ENCODE measurements at regions not wholly inside any gene's neighbourhood (a gene's known extent, or its start where the extent isn't known, plus 50 kb on each side); places are given as distances from the start of the nearest gene placed in this dataset.

DNA sequence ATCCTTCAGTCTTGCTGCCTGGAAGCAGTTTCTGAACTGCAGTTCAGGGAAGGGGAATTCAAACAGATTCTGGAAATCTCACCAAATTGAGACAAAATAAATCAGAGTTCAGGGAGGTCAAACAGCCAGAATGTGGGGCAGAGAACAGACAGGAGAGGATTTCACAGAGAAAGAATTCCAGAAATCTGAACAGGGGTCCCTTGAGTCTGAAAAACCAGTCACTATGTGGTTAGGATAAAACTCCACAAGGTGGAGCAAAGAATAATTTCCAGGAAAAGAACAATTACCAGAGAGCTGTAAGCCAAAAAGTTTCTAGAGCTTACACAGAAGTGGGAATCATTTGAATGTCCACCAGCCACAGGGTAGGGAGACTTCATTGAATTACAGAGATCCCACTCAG is 84.7 kb downstream of the URB2 start:
- TF ChIP-seq, protein P1, sequence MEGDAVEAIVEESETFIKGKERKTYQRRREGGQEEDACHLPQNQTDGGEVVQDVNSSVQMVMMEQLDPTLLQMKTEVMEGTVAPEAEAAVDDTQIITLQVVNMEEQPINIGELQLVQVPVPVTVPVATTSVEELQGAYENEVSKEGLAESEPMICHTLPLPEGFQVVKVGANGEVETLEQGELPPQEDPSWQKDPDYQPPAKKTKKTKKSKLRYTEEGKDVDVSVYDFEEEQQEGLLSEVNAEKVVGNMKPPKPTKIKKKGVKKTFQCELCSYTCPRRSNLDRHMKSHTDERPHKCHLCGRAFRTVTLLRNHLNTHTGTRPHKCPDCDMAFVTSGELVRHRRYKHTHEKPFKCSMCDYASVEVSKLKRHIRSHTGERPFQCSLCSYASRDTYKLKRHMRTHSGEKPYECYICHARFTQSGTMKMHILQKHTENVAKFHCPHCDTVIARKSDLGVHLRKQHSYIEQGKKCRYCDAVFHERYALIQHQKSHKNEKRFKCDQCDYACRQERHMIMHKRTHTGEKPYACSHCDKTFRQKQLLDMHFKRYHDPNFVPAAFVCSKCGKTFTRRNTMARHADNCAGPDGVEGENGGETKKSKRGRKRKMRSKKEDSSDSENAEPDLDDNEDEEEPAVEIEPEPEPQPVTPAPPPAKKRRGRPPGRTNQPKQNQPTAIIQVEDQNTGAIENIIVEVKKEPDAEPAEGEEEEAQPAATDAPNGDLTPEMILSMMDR (IDR thresholded peaks at IDR 0.05): no peak
- DNase-seq (no peak), ATAC-seq (no peak)
- Histone ChIP-seq H3K27ac (ENCODE audit: low read length) (no peak overlapping the region), H3K36me3 (ENCODE audit: control insufficient read depth, insufficient read depth, low read length) (no peaks in the 10 kb centered on the region), H3K4me3 (ENCODE audit: low read length) (no peak overlapping the region), H3K9me3 (ENCODE audit: control insufficient read depth, insufficient read depth, low read length) (no peaks in the 10 kb centered on the region), H3K27me3 (ENCODE audit: control insufficient read depth, insufficient read depth, low read length) (no peaks in the 10 kb centered on the region), H3K4me1 (ENCODE audit: control insufficient read depth, insufficient read depth, low read length) (no peaks in the 10 kb centered on the region)
- no peak overlapping the region for H3K4me3 Mint-ChIP-seq
- H3K36me3 Mint-ChIP-seq: peaks cover 8% of the 10 kb centered on the region
- peaks cover 4 to 12% of the 10 kb centered on the region in 2 donors for H3K27me3 Mint-ChIP-seq (ENCODE audit: low read depth in 2 of 2)
- peaks cover 2 to 6% of the 10 kb centered on the region in 2 donors for H3K9me3 Mint-ChIP-seq
- H3K4me1 Mint-ChIP-seq: no peaks in the 10 kb centered on the region
- intact Hi-C loops (cut with micrococcal nuclease): no loop called here
- H3K27ac Mint-ChIP-seq: no peak overlapping the region

DNA sequence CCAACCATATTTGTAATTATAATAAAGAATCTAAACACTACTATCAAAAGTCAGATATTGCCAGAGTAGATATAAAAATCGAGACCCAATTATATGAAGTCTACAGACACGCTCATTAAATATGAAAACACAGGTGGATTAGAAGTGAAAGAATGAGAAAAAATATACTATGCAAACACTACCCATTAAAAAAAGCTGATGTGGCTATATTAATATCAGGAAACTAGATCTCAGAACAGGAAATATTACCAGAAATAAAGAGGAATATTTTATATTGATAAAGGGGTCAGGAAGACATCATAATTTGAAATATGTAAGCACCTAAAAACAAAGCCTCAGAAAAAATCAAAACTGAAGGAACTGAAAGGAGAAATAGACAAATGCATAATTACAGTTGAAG is 88.3 kb downstream of the URB2 start:
- no CpG with 5 or more reads among the region's 2 CpGs for WGBS (ENCODE audit: insufficient coverage)
- Mint-ChIP-seq H3K27me3 (ENCODE audit: low read depth in 2 of 2) (peaks cover 3 to 11% of the 10 kb centered on the region in 2 donors), H3K4me3 (no peak overlapping the region), H3K27ac (no peak overlapping the region), H3K4me1 (no peaks in the 10 kb centered on the region), H3K36me3 (no peaks in the 10 kb centered on the region), H3K9me3 (no peaks in the 10 kb centered on the region)
- H3K9me3 ChIP-seq (ENCODE audit: control insufficient read depth, insufficient read depth, low read length): no peaks in the 10 kb centered on the region
- no peak overlapping the region for H3K4me3 ChIP-seq (ENCODE audit: low read length)
- H3K27ac ChIP-seq (ENCODE audit: low read length): no peak overlapping the region
- no peak for ATAC-seq
- H3K27me3 ChIP-seq (ENCODE audit: control insufficient read depth, insufficient read depth, low read length): no peaks in the 10 kb centered on the region
- no peak for DNase-seq
- TF ChIP-seq, protein P1 (IDR thresholded peaks at IDR 0.05): no peak
- H3K4me1 ChIP-seq (ENCODE audit: control insufficient read depth, insufficient read depth, low read length): no peaks in the 10 kb centered on the region
- H3K36me3 ChIP-seq (ENCODE audit: control insufficient read depth, insufficient read depth, low read length): no peaks in the 10 kb centered on the region
- intact Hi-C loops (cut with micrococcal nuclease): no loop called here

DNA sequence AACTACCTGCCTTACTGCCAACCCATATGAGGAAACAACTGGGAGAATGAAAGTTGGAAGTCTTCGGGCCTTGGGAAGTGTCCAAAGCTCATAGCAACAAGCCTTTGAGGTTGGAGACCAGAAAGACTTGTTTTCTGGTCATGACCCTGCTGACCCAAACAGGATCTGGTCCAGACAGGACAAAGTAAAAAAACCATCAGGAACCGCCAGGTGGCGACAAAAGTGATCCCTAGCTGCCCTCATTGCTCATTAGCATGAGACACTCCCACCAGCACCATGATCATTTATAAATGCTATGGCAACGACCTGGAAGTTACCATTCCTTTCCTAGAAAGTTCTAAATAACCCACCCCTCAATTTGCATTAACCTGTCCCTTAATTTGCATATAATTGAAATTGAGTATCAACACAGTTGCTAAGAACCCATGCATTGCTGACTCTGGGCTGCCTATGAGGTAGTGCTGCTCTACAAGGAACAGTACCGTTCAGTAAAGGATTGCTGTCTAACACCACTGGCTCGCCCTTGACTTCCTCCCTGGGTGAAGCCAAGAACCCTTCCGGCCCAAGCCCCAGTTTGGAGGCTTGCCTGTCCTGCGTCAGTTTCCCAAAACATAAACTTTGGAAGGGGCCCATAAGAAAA is 89.0 kb downstream of the URB2 start:
- H3K27ac Mint-ChIP-seq: no peak overlapping the region
- no peaks in the 10 kb centered on the region for H3K4me1 Mint-ChIP-seq
- ATAC-seq: peak in 1 of 3 donors; percentile 28

More for the DNA sequence above, 89.0 kb downstream of the URB2 start:
- Mint-ChIP-seq H3K36me3 (no peaks in the 10 kb centered on the region), H3K9me3 (no peaks in the 10 kb centered on the region), H3K27me3 (ENCODE audit: low read depth in 2 of 2) (peaks cover 0 to 12% of the 10 kb centered on the region in 2 donors), H3K4me3 (no peak overlapping the region)
- Histone ChIP-seq H3K36me3 (ENCODE audit: control insufficient read depth, insufficient read depth, low read length) (no peaks in the 10 kb centered on the region), H3K4me3 (ENCODE audit: low read length) (no peak overlapping the region), H3K27me3 (ENCODE audit: control insufficient read depth, insufficient read depth, low read length) (no peaks in the 10 kb centered on the region), H3K27ac (ENCODE audit: low read length) (no peak overlapping the region), H3K9me3 (ENCODE audit: control insufficient read depth, insufficient read depth, low read length) (no peaks in the 10 kb centered on the region), H3K4me1 (ENCODE audit: control insufficient read depth, insufficient read depth, low read length) (no peaks in the 10 kb centered on the region)
- TF ChIP-seq, protein P1 (IDR thresholded peaks at IDR 0.05): no peak
- WGBS (ENCODE audit: insufficient coverage): 78% methylated on average over 8 of the region's 8 CpGs
- intact Hi-C loops (cut with micrococcal nuclease): loop anchor here (1.0 kb wide), 1 partner anchor 595 kb away; no protein-coding TSS in a partner anchor
- DNase-seq: peak in 1 of 2 donors; percentile 57
